ENCODE measurements at regions not wholly inside any gene's neighbourhood (a gene's known extent, or its start where the extent isn't known, plus 50 kb on each side); places are given as distances from the start of the nearest gene placed in this dataset.

GRCh38 chr22:34489861-34490260 is 569.6 kb upstream of the LARGE1 start:
- H3K4me3 ChIP-seq (ENCODE audit: low read length): no peak overlapping the region
- DNase-seq (ENCODE audit: low read depth, low spot score): no peak

GRCh38 chr22:34490886-34491285 is 570.6 kb upstream of the LARGE1 start:
- H3K4me3 ChIP-seq (ENCODE audit: low read length): no peak overlapping the region
- DNase-seq (ENCODE audit: low read depth, low spot score): no peak

- no peak overlapping the region for H3K4me3 ChIP-seq (ENCODE audit: low read length)
- no peak for DNase-seq (ENCODE audit: low read depth, low spot score)
These were observed 572.5 kb upstream of the ISX start for GRCh38 chr22:34493486-34493885.

GRCh38 chr22:34501366-34501965 is 564.5 kb upstream of the ISX start:
- no peak for DNase-seq (ENCODE audit: low read depth, low spot score)
- no peak overlapping the region for H3K4me3 ChIP-seq (ENCODE audit: low read length)

- H3K4me3 ChIP-seq (ENCODE audit: low read length): no peak overlapping the region
- DNase-seq (ENCODE audit: low read depth, low spot score): no peak
These were observed 563.1 kb upstream of the ISX start for GRCh38 chr22:34502821-34503220.

GRCh38 chr22:34508797-34509196 is 557.2 kb upstream of the ISX start:
- no peak overlapping the region for H3K4me3 ChIP-seq (ENCODE audit: low read length)
- DNase-seq (ENCODE audit: low read depth, low spot score): no peak

GRCh38 chr22:34526681-34527080 is 539.3 kb upstream of the ISX start:
- no peak for DNase-seq (ENCODE audit: low read depth, low spot score)
- H3K4me3 ChIP-seq (ENCODE audit: low read length): no peak overlapping the region

- DNase-seq (ENCODE audit: low read depth, low spot score): no peak
- no peak overlapping the region for H3K4me3 ChIP-seq (ENCODE audit: low read length)
These were observed 531.9 kb upstream of the ISX start for GRCh38 chr22:34534101-34534500.

GRCh38 chr22:34567367-34567766 is 498.6 kb upstream of the ISX start:
- DNase-seq (ENCODE audit: low read depth, low spot score): no peak
- H3K4me3 ChIP-seq (ENCODE audit: low read length): no peak overlapping the region

- no peak overlapping the region for H3K4me3 ChIP-seq (ENCODE audit: low read length)
These were observed 495.6 kb upstream of the ISX start for GRCh38 chr22:34570408-34570807.

GRCh38 chr22:34579519-34579918 is 486.4 kb upstream of the ISX start:
- DNase-seq (ENCODE audit: low read depth, low spot score): no peak
- no peak overlapping the region for H3K4me3 ChIP-seq (ENCODE audit: low read length)

More at GRCh38 chr22:34570408-34570807, 495.6 kb upstream of the ISX start:
- DNase-seq (ENCODE audit: low read depth, low spot score): no peak

GRCh38 chr22:34587357-34588356 is 478.3 kb upstream of the ISX start:
- H3K4me3 ChIP-seq (ENCODE audit: low read length): no peak overlapping the region
- DNase-seq (ENCODE audit: low read depth, low spot score): no peak

GRCh38 chr22:34588871-34589545 is 476.9 kb upstream of the ISX start:
- H3K4me3 ChIP-seq (ENCODE audit: low read length): no peak overlapping the region
- no peak for DNase-seq (ENCODE audit: low read depth, low spot score)

- no peak for DNase-seq (ENCODE audit: low read depth, low spot score)
- H3K4me3 ChIP-seq (ENCODE audit: low read length): no peak overlapping the region
These were observed 473.7 kb upstream of the ISX start for GRCh38 chr22:34592123-34592740.

- no peak for DNase-seq (ENCODE audit: low read depth, low spot score)
- H3K4me3 ChIP-seq (ENCODE audit: low read length): no peak overlapping the region
These were observed 466.4 kb upstream of the ISX start for GRCh38 chr22:34599567-34599966.

GRCh38 chr22:34604312-34604711 is 461.6 kb upstream of the ISX start:
- no peak for DNase-seq (ENCODE audit: low read depth, low spot score)
- H3K4me3 ChIP-seq (ENCODE audit: low read length): no peak overlapping the region

GRCh38 chr22:34608106-34608505 is 457.9 kb upstream of the ISX start:
- no peak overlapping the region for H3K4me3 ChIP-seq (ENCODE audit: low read length)
- no peak for DNase-seq (ENCODE audit: low read depth, low spot score)

GRCh38 chr22:34608540-34609115 is 457.3 kb upstream of the ISX start:
- DNase-seq (ENCODE audit: low read depth, low spot score): no peak
- H3K4me3 ChIP-seq (ENCODE audit: low read length): no peak overlapping the region

GRCh38 chr22:34609646-34610045 is 456.3 kb upstream of the ISX start:
- no peak overlapping the region for H3K4me3 ChIP-seq (ENCODE audit: low read length)
- no peak for DNase-seq (ENCODE audit: low read depth, low spot score)

Measured in Jurkat, Clone E6-1 (cell line).